ENCODE measurements at regions not wholly inside any gene's neighbourhood (a gene's known extent, or its start where the extent isn't known, plus 50 kb on each side); places are given as distances from the start of the nearest gene placed in this dataset.
"Not testable (repeated sequence)": the region's sequence is repeated elsewhere in the genome, so short reads cannot be mapped to it uniquely, and the experiment has no call there.

DNA sequence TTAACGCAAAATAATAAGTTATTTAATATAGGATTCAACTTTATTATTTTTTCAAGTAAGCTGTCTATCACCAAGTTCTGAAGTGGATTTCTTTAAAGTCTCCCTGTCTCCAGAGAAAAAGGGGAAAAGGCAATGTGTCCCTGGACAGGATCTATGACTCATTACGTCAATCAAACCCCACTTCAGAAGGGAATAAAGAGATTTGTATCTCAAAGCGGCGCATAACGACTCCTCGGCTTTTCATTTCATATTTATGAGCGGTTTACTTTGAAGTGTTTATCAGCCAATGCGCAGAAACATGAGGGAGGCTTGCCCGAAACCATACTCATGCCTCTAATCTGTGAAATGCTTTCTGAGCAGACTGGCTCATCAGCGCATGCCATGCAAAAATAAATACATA lies 938.6 kb upstream of the WWC1 start:
- peak; percentile 66 for DNase-seq

DNA sequence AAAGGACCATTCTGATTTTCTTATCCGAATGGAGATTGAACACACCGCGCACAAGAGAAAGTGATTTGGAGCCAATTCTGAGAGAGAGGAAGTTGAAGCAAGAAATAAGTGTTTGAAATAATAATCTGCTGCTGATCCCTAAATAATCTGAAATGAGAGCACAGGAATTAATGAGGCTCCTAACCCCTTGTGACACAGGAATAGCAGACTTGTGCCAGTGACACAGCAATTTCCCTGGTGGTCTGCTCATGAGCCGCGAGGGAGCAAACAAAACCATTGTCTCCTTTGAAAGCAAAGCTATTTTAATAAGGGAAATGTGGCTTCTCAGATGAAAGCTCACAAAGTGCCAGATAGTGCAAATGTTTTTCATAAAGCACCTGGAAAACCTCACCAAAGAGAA lies 936.1 kb upstream of the WWC1 start:
- DNase-seq, result no peak

- no peak for DNase-seq
Observed at GRCh38 chr5:167356374-167356773, 935.1 kb upstream of the WWC1 start.

- no peak for DNase-seq
Observed at GRCh38 chr5:167358868-167359492, 932.5 kb upstream of the WWC1 start.

GRCh38 chr5:167361795-167362194 lies 929.6 kb upstream of the WWC1 start:
- no peak for DNase-seq

DNA sequence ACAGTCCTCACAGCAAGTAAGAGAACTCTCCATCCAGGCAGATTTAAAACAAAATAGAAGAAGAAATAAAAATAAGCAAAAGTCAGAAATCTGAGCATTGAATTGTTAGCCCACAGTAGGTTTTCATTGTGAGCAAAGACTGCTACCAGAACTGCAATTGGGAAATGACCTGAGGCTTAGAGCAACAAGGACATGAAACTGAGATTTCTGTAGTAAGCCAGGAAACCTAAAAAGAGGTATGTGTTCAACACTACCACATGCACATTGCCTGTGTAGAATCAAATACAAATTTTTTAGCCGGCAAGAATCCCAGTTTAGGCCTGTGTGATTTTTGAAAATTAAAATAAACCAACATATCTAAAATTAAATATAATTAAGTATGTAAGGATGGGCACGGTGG lies 928.4 kb upstream of the WWC1 start:
- DNase-seq, result no peak

GRCh38 chr5:167375125-167375524 lies 916.3 kb upstream of the WWC1 start:
- DNase-seq, result no peak

DNA sequence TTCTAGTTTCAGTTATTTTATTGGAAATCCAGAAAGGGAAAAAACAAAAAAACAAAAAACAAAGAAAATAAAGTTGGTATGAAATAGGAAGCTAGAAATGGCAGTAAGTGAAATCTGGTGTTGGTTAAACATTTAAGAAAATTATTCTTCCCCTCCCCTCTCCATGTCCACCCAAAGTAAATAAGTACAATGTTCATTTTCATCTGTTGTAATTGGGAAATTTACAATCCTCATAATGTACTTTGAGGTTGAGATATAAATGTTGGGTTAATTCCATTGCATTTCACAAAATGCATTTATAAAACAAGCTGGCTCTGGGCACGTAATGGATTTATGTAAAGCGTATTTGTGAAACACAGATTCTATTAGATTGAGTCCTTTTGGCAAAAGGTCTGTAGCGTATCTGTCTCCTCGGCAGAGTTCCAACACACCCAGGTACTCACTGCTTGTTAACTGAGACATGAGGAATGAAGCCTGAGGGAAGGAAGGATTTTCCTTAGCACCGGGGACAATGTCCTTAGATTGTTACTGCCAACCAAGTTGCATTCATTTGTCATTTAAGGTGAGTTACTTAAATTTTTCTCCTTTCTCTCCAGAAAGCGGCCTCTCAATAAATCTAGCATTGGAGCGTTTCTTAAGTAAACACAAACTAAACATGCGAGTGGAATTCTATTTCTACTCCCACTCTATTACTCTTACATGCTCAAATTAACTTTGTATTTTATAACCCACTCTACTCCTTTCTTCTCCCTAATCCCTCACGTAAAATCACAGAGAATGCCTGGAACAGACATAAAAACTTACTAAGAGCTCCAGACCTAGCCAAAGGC lies 912.3 kb upstream of the WWC1 start:
- no peak for DNase-seq

- no peak for DNase-seq
Observed at GRCh38 chr5:167381457-167381856, 910.0 kb upstream of the WWC1 start.

GRCh38 chr5:167389537-167389936 lies 901.9 kb upstream of the WWC1 start:
- no peak for DNase-seq

DNA sequence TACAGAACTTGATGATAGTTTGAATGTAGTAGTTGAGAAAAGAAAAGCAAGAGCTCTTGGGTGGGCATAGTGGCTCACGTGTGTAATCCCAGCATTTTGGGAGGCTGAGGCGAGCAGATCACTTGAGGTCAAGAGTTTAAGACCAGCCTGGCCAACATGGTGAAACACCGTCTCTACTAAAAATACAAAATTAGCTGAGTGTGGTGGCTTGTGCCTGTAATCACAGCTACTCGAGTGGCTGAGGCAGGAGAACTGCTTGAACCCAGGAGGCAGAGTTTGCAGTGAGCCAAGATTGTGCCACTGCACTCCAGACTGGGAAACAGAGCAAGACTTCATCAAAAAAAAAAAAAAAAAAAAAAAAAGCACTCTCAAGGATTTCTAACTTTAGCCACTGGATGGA lies 900.2 kb upstream of the WWC1 start:
- not testable (repeated sequence) for DNase-seq

DNA sequence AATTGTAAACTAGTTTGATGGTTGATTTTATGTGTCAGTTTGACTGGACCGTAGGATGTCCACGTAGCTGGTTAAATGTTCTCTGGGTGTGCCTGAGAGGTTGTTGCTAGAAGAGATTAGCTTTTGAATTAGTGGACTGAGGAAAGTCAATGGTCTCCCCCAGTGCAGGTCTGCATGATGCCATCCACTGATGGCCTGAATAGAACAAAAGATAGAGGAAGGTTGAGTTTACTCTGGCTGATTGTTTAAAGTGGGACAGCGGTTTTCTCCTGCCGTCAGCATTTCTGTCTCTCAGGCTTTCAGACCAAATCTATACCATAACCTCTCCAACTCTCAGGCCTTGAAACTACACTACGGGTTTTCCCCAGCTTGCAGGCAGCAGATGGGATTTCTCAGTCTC lies 899.2 kb upstream of the WWC1 start:
- DNase-seq, result no peak

GRCh38 chr5:167393358-167393757 lies 898.1 kb upstream of the WWC1 start:
- no peak for DNase-seq

DNA sequence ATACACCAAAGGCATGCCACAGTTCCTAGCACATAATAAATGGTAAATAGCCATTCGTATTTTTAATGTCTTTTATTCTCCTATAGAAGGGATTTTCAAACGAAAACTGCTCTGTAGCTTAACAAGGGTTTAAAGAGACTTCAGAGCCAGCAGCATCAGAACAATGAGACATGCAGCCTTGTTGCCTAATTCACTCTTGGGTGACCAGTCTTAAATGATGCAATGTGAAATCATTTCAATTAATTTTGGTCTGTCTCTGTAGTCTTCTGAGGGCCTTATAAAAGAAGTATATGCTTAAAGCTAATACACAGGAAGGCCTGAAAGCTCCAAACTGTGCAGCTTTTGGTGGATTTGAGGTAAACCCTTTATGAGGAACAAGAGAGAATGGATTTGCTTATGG lies 888.8 kb upstream of the WWC1 start:
- no peak for DNase-seq

- no peak for DNase-seq
Observed at GRCh38 chr5:167406513-167406912, 884.9 kb upstream of the WWC1 start.

GRCh38 chr5:167412556-167412955 lies 878.9 kb upstream of the WWC1 start:
- DNase-seq, result no peak

GRCh38 chr5:167413506-167413905 lies 877.9 kb upstream of the WWC1 start:
- DNase-seq, result no peak

DNA sequence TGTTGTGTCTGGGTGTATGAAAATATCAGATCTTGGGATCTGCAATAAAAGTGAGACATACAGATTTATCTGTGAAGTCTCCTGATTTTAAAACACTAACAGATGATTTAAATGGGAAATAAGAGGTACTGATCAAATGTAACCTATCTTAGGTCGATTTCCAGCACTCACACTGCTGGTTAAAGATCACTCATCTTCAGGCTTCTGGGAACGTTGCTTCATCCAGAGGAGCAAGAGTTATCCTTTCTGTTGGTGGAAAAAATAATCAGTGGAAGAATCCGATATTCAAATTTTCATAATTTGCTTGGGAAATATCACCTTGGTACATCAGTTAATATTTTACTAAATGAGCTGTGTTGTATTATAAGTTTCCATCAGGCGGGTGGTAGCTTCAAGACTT lies 876.8 kb upstream of the WWC1 start:
- no peak for DNase-seq

DNA sequence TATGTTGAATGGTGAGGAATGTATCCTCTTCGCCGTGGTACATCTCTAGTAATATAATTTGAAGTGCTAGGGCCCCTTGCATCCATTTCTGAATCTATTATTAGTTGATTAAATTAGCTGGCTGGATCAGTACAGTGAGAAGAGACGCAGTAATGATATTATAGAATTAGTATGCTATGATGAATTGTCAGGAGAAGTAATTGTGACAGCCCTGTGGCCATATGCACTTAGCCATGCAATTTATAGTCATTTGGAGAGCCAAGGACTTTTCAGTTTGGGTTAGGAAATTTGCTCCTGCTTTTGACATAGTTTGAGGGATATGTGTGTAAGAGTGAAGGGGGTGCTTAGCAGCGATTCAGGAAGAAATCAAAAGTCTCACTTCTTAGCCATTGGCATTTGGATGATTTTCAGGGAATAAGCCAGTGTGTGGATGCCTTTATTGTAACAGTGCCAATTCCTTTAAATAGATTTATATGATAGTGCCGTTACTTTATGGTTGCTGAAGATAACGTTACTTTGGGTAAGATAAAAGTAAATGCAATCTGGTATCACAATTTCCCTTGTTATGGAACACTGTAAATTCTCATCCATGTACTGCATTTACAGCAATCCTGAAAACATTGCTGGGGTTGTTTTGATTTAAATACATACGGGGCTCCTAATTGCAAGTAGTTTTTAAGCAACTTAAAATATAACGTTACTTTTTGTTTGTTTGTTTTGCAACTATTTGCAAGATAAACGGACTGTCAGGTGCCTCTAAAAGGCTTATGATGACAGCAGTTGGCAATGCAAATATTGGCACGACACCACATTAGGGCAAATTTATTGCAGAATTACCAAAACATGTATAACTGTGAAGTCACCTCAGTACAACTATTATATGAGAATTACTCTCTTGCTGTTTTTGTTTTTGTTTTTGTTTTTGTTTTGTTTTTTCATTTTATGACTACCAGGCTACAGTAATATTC lies 875.4 kb upstream of the WWC1 start:
- no peak for DNase-seq

DNA sequence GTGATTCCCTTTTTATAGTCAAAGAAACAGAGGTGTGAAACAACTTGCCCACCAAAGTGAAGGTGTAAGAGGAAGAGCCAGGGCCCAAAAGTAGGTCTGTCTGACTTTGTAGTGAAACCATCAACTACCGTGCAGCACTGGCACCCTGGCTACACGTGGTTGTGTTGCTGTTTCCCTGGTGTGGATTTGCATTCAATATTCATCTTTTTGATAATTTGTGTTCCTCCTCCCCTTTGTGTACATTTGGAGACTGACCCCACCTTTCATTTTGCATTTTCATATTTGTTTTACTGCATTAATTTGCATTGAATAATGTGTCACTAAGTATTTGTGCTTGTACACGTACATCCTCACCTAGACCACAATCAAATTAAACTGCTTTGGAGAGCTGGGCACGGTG lies 873.8 kb upstream of the WWC1 start:
- DNase-seq, result no peak

DNA sequence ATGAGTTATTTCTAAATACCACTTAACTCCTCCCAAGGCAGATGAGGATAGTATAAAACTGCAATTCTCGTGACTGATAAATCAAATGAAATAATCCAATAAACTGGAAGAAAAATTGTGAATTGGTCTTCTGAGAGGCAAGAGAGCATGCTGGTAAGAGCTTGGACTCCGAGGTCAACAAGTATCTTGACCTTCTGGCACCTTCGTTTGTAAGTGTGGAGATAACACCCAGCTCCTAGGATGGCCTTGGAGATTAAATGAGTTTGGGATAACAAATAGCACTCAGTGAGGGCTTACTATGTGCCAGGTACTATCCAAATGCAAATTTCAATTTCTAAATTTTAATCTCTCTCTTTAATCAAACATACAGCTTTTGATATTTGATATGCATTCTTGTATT lies 866.3 kb upstream of the WWC1 start:
- DNase-seq, result no peak

- DNase-seq, result no peak
Observed at GRCh38 chr5:167426501-167426900, 864.9 kb upstream of the WWC1 start.

DNA sequence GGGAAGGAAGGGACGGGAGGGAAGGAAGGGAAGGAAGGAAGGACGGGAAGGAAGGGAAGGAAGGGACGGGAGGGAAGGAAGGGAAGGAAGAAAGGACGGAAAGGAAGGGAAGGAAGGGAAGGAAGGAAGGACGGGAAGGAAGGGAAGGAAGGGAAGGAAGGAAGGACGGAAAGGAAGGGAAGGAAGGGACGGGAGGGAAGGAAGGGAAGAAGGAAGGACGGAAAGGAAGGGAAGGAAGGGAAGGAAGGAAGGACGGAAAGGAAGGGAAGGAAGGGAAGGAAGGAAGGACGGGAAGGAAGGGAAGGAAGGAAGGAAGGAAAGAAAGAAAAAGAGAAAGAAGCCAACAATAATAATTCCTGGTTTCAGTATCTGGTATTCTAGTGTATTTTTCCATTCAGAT lies 863.8 kb upstream of the WWC1 start:
- DNase-seq, result not testable (repeated sequence)

DNA sequence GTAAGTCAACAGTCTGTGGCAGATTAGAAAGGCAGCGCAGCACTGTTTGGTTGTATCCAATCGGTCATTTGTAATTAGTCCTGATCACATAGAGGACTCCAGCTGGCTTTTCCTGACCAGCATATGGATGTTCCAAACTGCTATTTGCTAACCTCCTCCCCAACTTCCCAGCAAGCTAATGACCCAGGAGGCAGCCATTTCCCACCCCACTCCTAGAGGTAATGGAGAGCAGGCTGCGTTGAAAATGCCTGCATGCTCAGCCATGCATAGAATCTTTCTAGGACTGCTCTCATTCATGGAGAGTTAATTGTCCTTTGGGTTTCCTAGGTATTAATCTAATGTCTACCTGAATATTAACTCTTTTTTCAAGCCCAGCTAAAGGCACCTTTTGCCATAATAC lies 850.6 kb upstream of the WWC1 start:
- no peak for DNase-seq
